ENCODE measurements at regions not wholly inside any gene's neighbourhood (a gene's known extent, or its start where the extent isn't known, plus 50 kb on each side); places are given as distances from the start of the nearest gene placed in this dataset.

DNA sequence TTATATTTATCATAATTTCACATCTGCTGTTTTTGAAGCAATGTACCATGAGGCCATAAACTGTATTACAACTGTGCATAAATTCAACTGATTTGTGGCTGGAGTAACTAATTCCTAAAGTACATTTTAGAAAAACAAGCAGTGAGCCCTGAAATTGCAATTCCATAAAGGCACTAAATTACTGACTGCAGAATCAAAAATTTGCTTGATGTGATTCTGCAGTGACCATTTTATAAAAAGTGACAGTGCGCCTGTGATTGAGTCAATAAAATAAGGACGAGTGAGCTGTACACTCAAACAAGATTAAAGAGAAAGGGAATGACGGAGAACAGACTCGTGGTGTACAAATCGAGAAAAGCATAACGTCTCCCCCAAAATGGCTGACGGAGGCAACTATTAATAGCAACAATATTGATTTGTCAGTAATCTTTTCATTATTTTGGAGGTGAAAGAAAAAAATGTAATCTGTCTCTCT, 121.4 kb upstream of the MEIS2 start:
- TF ChIP-seq CTCF (IDR thresholded peaks at IDR 0.05) (no peak), POLR2A (IDR thresholded peaks at IDR 0.05) (no peak)
